Epithelial cell of prostate (primary cell): ENCODE measurements at regions not wholly inside any gene's neighbourhood (a gene's known extent, or its start where the extent isn't known, plus 50 kb on each side); places are given as distances from the start of the nearest gene placed in this dataset.

Source experiments
- DNase-seq: peaks from one replicate; pipeline ENCODE4 v3.0.0-alpha.2; 2011; ENCODE audit warnings: low read depth, low spot score
- H3K27ac ChIP-seq: fragments of 450-650 bp; 2 replicates; pipeline ENCODE4 v1.5.1; 2017; ENCODE audit warnings: mild to moderate bottlenecking

GRCh38 chr4:124290678-124291077, 421.9 kb downstream of the ANKRD50 start:
- peak; percentile 81 for DNase-seq

GRCh38 chr4:124295413-124295812, 417.1 kb downstream of the ANKRD50 start:
- H3K27ac ChIP-seq: no peak overlapping the region
- no peak for DNase-seq

More at GRCh38 chr4:124290678-124291077, 421.9 kb downstream of the ANKRD50 start:
- H3K27ac ChIP-seq: peak overlapping the region; percentile 40

- H3K27ac ChIP-seq: no peak overlapping the region
- no peak for DNase-seq
These were observed 407.6 kb downstream of the ANKRD50 start for GRCh38 chr4:124304941-124305340.

GRCh38 chr4:124306352-124306751, 406.2 kb downstream of the ANKRD50 start:
- no peak overlapping the region for H3K27ac ChIP-seq
- DNase-seq: no peak

- no peak for DNase-seq
- no peak overlapping the region for H3K27ac ChIP-seq
These were observed 405.4 kb downstream of the ANKRD50 start for GRCh38 chr4:124307143-124307542.

GRCh38 chr4:124318292-124318691, 394.2 kb downstream of the ANKRD50 start:
- DNase-seq: no peak
- H3K27ac ChIP-seq: no peak overlapping the region

GRCh38 chr4:124321364-124321763, 391.2 kb downstream of the ANKRD50 start:
- DNase-seq: no peak

GRCh38 chr4:124322234-124323065, 390.1 kb downstream of the ANKRD50 start:
- H3K27ac ChIP-seq: no peak overlapping the region
- DNase-seq: no peak

More at GRCh38 chr4:124321364-124321763, 391.2 kb downstream of the ANKRD50 start:
- H3K27ac ChIP-seq: no peak overlapping the region

- DNase-seq: no peak
- H3K27ac ChIP-seq: no peak overlapping the region
These were observed 386.8 kb downstream of the ANKRD50 start for GRCh38 chr4:124325690-124326089.

GRCh38 chr4:124329134-124329533, 383.4 kb downstream of the ANKRD50 start:
- H3K27ac ChIP-seq: no peak overlapping the region
- DNase-seq: no peak

GRCh38 chr4:124330045-124330444, 382.5 kb downstream of the ANKRD50 start:
- no peak overlapping the region for H3K27ac ChIP-seq
- no peak for DNase-seq

GRCh38 chr4:124331781-124332180, 380.8 kb downstream of the ANKRD50 start:
- H3K27ac ChIP-seq: no peak overlapping the region
- no peak for DNase-seq

- DNase-seq: no peak
These were observed 379.1 kb downstream of the ANKRD50 start for GRCh38 chr4:124333466-124333865.

GRCh38 chr4:124334119-124334518, 378.4 kb downstream of the ANKRD50 start:
- H3K27ac ChIP-seq: no peak overlapping the region
- DNase-seq: peak; percentile 29

More at GRCh38 chr4:124333466-124333865, 379.1 kb downstream of the ANKRD50 start:
- no peak overlapping the region for H3K27ac ChIP-seq

GRCh38 chr4:124337874-124338273, 374.7 kb downstream of the ANKRD50 start:
- no peak for DNase-seq
- H3K27ac ChIP-seq: no peak overlapping the region

GRCh38 chr4:124343661-124344171, 368.8 kb downstream of the ANKRD50 start:
- H3K27ac ChIP-seq: no peak overlapping the region
- DNase-seq: no peak

- no peak overlapping the region for H3K27ac ChIP-seq
- DNase-seq: no peak
These were observed 339.6 kb downstream of the ANKRD50 start for GRCh38 chr4:124372916-124373315.

- DNase-seq: no peak
- no peak overlapping the region for H3K27ac ChIP-seq
These were observed 326.4 kb downstream of the ANKRD50 start for GRCh38 chr4:124386163-124386562.

- H3K27ac ChIP-seq: no peak overlapping the region
- no peak for DNase-seq
These were observed 325.9 kb downstream of the ANKRD50 start for GRCh38 chr4:124386648-124387047.

GRCh38 chr4:124389591-124389990, 322.9 kb downstream of the ANKRD50 start:
- no peak overlapping the region for H3K27ac ChIP-seq
- peak; percentile 3 for DNase-seq

GRCh38 chr4:124390861-124391260, 321.7 kb downstream of the ANKRD50 start:
- DNase-seq: no peak

GRCh38 chr4:124396333-124396732, 316.2 kb downstream of the ANKRD50 start:
- DNase-seq: no peak
- H3K27ac ChIP-seq: no peak overlapping the region

More at GRCh38 chr4:124390861-124391260, 321.7 kb downstream of the ANKRD50 start:
- H3K27ac ChIP-seq: no peak overlapping the region
